ENCODE measurements at regions not wholly inside any gene's neighbourhood (a gene's known extent, or its start where the extent isn't known, plus 50 kb on each side); places are given as distances from the start of the nearest gene placed in this dataset.
"Not testable (repeated sequence)": the region's sequence is repeated elsewhere in the genome, so short reads cannot be mapped to it uniquely, and the experiment has no call there.

GRCh38 chr9:89924611-89925010 is 319.8 kb downstream of the GADD45G start:
- DNase-seq = no peak

- no peak for DNase-seq
These were observed 321.4 kb downstream of the GADD45G start for GRCh38 chr9:89926167-89926566.

GRCh38 chr9:89926691-89927220 is 321.9 kb downstream of the GADD45G start:
- no peak for DNase-seq

- no peak for DNase-seq
These were observed 323.3 kb downstream of the GADD45G start for GRCh38 chr9:89928106-89928505.

GRCh38 chr9:89928521-89929275 is 323.9 kb downstream of the GADD45G start:
- DNase-seq = no peak

GRCh38 chr9:89929315-89929672 is 324.5 kb downstream of the GADD45G start:
- no peak for DNase-seq

- DNase-seq = no peak
These were observed 325.1 kb downstream of the GADD45G start for GRCh38 chr9:89929673-89930480.

GRCh38 chr9:89933578-89933977 is 328.8 kb downstream of the GADD45G start:
- DNase-seq = no peak

GRCh38 chr9:89935115-89935514 is 330.3 kb downstream of the GADD45G start:
- no peak for DNase-seq

- DNase-seq = no peak
These were observed 331.0 kb downstream of the GADD45G start for GRCh38 chr9:89935801-89936200.

GRCh38 chr9:89937051-89937450 is 332.2 kb downstream of the GADD45G start:
- no peak for DNase-seq

- DNase-seq = no peak
These were observed 334.4 kb downstream of the GADD45G start for GRCh38 chr9:89939181-89939580.

GRCh38 chr9:89939626-89940292 is 334.9 kb downstream of the GADD45G start:
- DNase-seq = no peak

GRCh38 chr9:89940625-89941024 is 335.8 kb downstream of the GADD45G start:
- no peak for DNase-seq

- no peak for DNase-seq
These were observed 337.1 kb downstream of the GADD45G start for GRCh38 chr9:89941875-89942274.

- no peak for DNase-seq
These were observed 337.8 kb downstream of the GADD45G start for GRCh38 chr9:89942643-89943042.

- DNase-seq = no peak
These were observed 338.5 kb downstream of the GADD45G start for GRCh38 chr9:89943309-89943708.

GRCh38 chr9:89943728-89944127 is 338.9 kb downstream of the GADD45G start:
- DNase-seq = no peak

- DNase-seq = no peak
These were observed 340.3 kb downstream of the GADD45G start for GRCh38 chr9:89945133-89945532.

GRCh38 chr9:89946741-89947140 is 341.9 kb downstream of the GADD45G start:
- no peak for DNase-seq

- DNase-seq = no peak
These were observed 344.3 kb downstream of the GADD45G start for GRCh38 chr9:89949111-89949510.

- DNase-seq = no peak
These were observed 346.9 kb downstream of the GADD45G start for GRCh38 chr9:89951675-89952074.

GRCh38 chr9:89952401-89952800 is 347.6 kb downstream of the GADD45G start:
- no peak for DNase-seq

GRCh38 chr9:89953263-89953662 is 348.5 kb downstream of the GADD45G start:
- DNase-seq = not testable (repeated sequence)
